ENCODE measurements at regions not wholly inside any gene's neighbourhood (a gene's known extent, or its start where the extent isn't known, plus 50 kb on each side); places are given as distances from the start of the nearest gene placed in this dataset.
"Not testable (repeated sequence)": the region's sequence is repeated elsewhere in the genome, so short reads cannot be mapped to it uniquely, and the experiment has no call there.

DNA sequence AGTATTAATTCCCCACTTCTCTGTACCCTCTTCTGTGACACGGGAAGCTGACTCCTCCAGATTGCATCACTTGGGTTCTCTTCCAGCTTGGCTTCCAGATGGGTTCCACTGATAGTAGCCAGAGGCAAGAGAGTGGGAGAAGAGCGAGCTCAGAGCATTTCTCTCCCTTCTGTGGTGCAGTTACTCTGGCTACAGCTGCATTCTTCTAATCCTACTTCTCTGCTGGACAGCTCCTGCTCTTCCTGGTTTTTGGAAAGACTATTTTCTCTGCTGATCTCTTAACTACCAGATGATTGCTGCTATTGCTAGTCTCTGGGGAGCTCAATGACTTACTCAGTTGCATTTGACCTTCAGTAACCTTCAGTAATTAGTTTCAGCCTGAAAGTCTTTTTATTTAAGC lies 187.5 kb upstream of the MAP2 start:
- no peak for DNase-seq (ENCODE audit: low read depth)
- no peak overlapping the region for H3K4me3 ChIP-seq (ENCODE audit: low read depth, low read length)
- TF ChIP-seq, protein P1, sequence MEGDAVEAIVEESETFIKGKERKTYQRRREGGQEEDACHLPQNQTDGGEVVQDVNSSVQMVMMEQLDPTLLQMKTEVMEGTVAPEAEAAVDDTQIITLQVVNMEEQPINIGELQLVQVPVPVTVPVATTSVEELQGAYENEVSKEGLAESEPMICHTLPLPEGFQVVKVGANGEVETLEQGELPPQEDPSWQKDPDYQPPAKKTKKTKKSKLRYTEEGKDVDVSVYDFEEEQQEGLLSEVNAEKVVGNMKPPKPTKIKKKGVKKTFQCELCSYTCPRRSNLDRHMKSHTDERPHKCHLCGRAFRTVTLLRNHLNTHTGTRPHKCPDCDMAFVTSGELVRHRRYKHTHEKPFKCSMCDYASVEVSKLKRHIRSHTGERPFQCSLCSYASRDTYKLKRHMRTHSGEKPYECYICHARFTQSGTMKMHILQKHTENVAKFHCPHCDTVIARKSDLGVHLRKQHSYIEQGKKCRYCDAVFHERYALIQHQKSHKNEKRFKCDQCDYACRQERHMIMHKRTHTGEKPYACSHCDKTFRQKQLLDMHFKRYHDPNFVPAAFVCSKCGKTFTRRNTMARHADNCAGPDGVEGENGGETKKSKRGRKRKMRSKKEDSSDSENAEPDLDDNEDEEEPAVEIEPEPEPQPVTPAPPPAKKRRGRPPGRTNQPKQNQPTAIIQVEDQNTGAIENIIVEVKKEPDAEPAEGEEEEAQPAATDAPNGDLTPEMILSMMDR (conservative IDR thresholded peaks at IDR 0.05; ENCODE audit: low read depth, low read length): no peak

DNA sequence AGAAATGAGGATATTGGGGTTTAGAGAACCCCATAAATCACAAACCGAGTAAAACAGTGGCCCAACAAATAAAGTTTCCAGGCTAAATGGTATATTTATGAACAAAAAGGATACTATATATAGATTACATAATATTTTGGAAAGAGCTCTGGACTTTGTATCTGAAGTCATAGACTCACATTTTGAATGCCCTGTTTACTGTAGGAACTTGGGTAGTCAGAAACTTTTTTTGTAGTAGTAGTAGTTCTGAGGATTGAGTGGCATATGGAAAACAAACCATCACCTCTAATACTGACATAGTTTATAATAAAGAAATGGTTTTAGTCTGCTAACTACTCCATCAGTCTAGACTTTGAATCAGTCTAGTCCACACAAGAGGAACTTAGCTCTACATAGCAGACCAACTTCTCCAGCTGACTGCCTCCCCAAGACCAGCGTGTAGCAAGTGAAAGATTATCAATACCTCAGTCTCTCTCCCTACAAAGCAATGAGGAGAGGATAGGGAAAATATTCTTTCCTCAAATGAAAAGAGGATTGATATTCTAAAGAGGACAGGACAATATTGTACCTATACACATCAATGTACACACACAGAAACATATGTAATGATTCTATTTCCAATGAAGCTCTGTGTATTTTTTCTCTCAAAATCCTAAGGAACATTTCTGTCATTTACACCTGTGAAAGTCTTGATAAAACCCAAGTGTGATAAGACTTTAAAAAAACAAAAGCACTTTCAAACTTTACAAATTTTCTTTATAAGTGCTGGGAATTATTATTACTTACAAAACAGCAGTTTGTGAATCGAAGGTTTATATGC lies 184.9 kb upstream of the MAP2 start:
- H3K4me3 ChIP-seq (ENCODE audit: low read depth, low read length): no peak overlapping the region
- TF ChIP-seq, protein P1 (conservative IDR thresholded peaks at IDR 0.05; ENCODE audit: low read depth, low read length): no peak
- no peak for DNase-seq (ENCODE audit: low read depth)

DNA sequence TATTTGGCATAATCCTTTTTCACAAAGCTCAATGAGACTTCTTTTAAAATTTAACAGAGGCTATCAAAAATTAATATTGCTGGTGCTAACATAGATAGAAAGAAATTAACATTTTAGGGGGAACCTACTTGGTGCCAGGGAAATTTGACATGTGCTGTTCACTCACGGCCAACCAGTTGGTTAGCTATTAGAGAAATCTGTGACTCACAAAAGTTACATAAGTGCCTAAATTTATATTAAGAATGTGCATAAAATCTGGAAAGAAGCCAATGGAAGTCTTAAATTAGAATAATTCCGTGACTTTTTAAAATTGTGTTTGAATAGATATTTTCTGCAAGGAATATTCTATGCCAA lies 184.3 kb upstream of the MAP2 start:
- DNase-seq (ENCODE audit: low read depth): no peak
- TF ChIP-seq, protein P1 (conservative IDR thresholded peaks at IDR 0.05; ENCODE audit: low read depth, low read length): no peak
- no peak overlapping the region for H3K4me3 ChIP-seq (ENCODE audit: low read depth, low read length)

DNA sequence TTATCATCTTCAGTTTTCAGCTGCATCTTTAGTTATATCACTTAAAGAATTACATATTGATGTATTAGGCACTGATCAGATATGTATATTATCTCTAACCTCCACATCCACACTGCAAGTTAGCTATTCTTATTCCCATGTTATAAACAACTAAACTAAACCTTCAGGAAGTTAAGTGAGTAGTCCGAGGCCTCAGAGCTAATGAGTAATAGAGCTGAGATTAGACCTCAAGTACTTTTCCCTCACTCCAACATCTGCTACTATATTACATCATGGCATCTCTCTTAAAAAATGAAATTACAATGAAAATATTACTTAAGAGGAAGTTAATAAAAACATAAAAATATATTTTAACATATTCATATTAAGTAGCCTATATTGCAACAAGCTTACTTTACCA lies 183.6 kb upstream of the MAP2 start:
- no peak for DNase-seq (ENCODE audit: low read depth)
- TF ChIP-seq, protein P1 (conservative IDR thresholded peaks at IDR 0.05; ENCODE audit: low read depth, low read length): no peak
- no peak overlapping the region for H3K4me3 ChIP-seq (ENCODE audit: low read depth, low read length)

DNA sequence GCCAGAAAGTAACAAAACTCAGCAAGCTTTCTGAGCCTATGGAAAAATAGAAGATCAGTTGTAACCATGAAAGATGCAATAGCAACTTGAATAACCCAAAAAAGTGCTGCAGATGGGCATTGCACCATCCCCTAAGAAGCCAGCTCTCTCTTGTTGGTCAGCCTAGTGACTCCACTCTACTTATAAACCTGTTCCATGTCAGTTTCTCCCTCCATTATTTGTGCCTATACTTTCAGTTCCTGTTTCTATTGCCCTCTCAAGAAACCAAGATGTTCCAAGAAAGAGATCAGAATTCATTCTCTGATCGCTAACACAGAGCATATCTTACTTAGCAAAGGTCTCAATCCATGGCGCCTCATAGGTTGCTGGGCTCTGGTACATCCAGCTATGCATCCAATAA lies 170.3 kb upstream of the MAP2 start:
- TF ChIP-seq, protein P1 (conservative IDR thresholded peaks at IDR 0.05; ENCODE audit: low read depth, low read length): no peak
- H3K4me3 ChIP-seq (ENCODE audit: low read depth, low read length): no peak overlapping the region
- DNase-seq (ENCODE audit: low read depth): no peak

DNA sequence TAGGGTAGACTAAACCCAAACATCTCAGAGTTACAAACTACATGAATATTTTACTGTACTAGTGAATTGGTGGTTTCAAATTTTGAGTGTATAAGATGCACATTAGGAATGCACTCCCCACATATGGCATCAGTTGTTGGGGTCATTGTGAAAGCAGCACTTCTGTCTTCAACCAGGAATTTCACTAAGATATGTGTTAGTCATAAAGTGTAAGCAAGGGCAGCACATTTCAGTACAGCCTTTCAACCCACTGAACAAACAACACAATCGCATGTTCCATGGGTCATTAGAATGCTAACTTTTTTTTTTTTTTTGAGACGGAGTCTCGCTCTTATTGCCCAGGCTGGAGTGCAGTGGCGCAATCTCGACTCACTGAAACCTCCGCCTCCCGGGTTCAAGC lies 164.1 kb upstream of the MAP2 start:
- DNase-seq (ENCODE audit: low read depth): no peak
- no peak overlapping the region for H3K4me3 ChIP-seq (ENCODE audit: low read depth, low read length)
- TF ChIP-seq, protein P1 (conservative IDR thresholded peaks at IDR 0.05; ENCODE audit: low read depth, low read length): no peak

DNA sequence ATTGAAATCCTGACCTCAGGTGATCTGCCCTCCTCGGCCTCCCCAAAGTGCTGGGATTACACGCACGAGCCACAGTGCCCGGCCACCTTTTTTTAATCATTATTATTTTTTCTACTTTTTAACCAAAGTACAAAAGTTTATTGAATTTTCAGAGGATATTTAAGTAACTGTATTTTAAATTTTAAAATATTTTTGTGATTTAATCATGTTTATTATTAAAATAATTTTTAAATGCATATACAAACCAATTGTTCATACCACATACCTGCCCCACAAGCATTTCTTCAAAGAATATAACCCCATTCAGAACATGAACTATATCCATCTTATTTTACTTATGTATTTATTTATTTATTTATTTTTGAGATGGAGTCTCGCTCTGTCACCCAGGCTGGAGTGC lies 163.6 kb upstream of the MAP2 start:
- DNase-seq (ENCODE audit: low read depth): no peak
- H3K4me3 ChIP-seq (ENCODE audit: low read depth, low read length): no peak overlapping the region
- TF ChIP-seq, protein P1 (conservative IDR thresholded peaks at IDR 0.05; ENCODE audit: low read depth, low read length): no peak

DNA sequence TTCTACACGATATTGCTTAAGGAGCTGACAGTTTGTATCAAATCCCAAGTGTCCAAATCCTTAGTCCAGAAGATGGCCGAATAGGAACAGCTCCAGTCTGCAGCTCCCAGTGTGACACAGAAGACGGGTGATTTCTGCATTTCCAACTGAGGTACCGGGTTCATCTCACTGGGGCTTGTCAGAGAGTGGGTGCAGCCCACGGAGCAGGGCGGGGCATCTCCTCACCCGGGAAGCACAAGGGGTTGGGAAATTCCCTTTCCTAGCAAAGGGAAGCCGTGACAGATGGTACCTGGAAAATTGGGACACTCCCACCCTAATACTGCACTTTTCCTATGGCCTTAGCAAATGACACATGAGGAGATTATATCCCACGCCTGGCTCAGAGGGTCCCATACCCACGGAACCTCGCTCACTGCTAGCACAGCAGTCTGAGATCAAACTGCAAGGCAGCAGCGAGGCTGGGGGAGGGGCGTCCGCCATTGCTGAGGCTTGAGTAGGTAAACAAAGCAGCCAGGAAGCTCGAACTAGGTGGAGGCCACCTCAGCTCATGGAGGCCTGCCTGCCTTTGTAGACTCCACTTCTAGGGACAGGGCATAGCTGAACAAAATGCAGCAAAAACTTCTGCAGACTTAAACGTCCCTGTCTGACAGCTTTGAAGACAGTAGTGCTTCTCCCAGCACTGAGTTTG lies 162.3 kb upstream of the MAP2 start:
- not testable (repeated sequence) for DNase-seq (ENCODE audit: low read depth); H3K4me3 ChIP-seq (ENCODE audit: low read depth, low read length)
